ENCODE measurements at regions not wholly inside any gene's neighbourhood (a gene's known extent, or its start where the extent isn't known, plus 50 kb on each side); places are given as distances from the start of the nearest gene placed in this dataset.

GRCh38 chr5:98363157-98363556 is 410.3 kb upstream of the RGMB start:
- Mint-ChIP-seq H3K9me3 (peaks cover 29% of the 10 kb centered on the region), H3K27ac (no peak overlapping the region), H3K27me3 (ENCODE audit: low read depth) (no peaks in the 10 kb centered on the region), H3K36me3 (peaks cover 17% of the 10 kb centered on the region), H3K4me3 (no peak overlapping the region), H3K4me1 (peaks cover 5% of the 10 kb centered on the region)
- ChIA-PET POLR2A (no interaction called here), CTCF (no interaction called here)
- no peak for ATAC-seq
- TF ChIP-seq RORB (CRISPR knock-in tag; IDR thresholded peaks at IDR 0.05): no peak
- TF ChIP-seq JUN (CRISPR knock-in tag; IDR thresholded peaks at IDR 0.05): no peak
- TF ChIP-seq ZNF121 (CRISPR knock-in tag; IDR thresholded peaks at IDR 0.05): no peak
- no peak for TF ChIP-seq MXD4 (CRISPR knock-in tag; IDR thresholded peaks at IDR 0.05; ENCODE audit: borderline replicate concordance)
- TF ChIP-seq ARID4B (CRISPR knock-in tag; IDR thresholded peaks at IDR 0.05; ENCODE audit: borderline replicate concordance): no peak
- no peak for TF ChIP-seq FOXJ3 (CRISPR knock-in tag; IDR thresholded peaks at IDR 0.05; ENCODE audit: borderline replicate concordance)
- TF ChIP-seq ZNF532 (CRISPR knock-in tag; IDR thresholded peaks at IDR 0.05; ENCODE audit: borderline replicate concordance): no peak
- no peak for TF ChIP-seq E2F4 (CRISPR knock-in tag; IDR thresholded peaks at IDR 0.05; ENCODE audit: borderline replicate concordance, low read depth)
- no peak for TF ChIP-seq ZNF263 (CRISPR knock-in tag; IDR thresholded peaks at IDR 0.05; ENCODE audit: low read depth)
- TF ChIP-seq GRHL2 (CRISPR knock-in tag; IDR thresholded peaks at IDR 0.05; ENCODE audit: insufficient replicate concordance, severe bottlenecking): no peak
- TF ChIP-seq ATF1 (CRISPR knock-in tag; IDR thresholded peaks at IDR 0.05): no peak
- TF ChIP-seq NR1H2 (CRISPR knock-in tag; IDR thresholded peaks at IDR 0.05): no peak
- no peak for TF ChIP-seq STAT6 (CRISPR knock-in tag; conservative IDR thresholded peaks at IDR 0.05; ENCODE audit: low read depth)
- no peak for TF ChIP-seq TEAD4 (CRISPR knock-in tag; IDR thresholded peaks at IDR 0.05)
- no peak for TF ChIP-seq MLX (CRISPR knock-in tag; IDR thresholded peaks at IDR 0.05)
- TF ChIP-seq ZNF317 (CRISPR knock-in tag; IDR thresholded peaks at IDR 0.05; ENCODE audit: borderline replicate concordance, low read depth): no peak
- no peak for TF ChIP-seq ESRRA (CRISPR knock-in tag; IDR thresholded peaks at IDR 0.05; ENCODE audit: borderline replicate concordance)
- no peak for TF ChIP-seq AR (CRISPR knock-in tag; IDR thresholded peaks at IDR 0.05)
- no peak for DNase-seq (ENCODE audit: low spot score)

All from WTC11 (cell line).